Trophoblast cell (in vitro differentiated cells and primary cell): ENCODE measurements at regions not wholly inside any gene's neighbourhood (a gene's known extent, or its start where the extent isn't known, plus 50 kb on each side); places are given as distances from the start of the nearest gene placed in this dataset.

Experiments
- DNase-seq, 2 donors: peaks; one replicate each; pipeline ENCODE4 v3.0.0-alpha.2; 2016
- H2AFZ ChIP-seq: 2 replicates; pipeline ENCODE4 v1.6.1; 2013; ENCODE audit warnings: low read length, moderate library complexity, mild to moderate bottlenecking; ENCODE audit not compliant: insufficient read depth, poor library complexity
- H2AK5ac ChIP-seq: 2 replicates; pipeline ENCODE4 v1.6.1; 2013; ENCODE audit warnings: mild to moderate bottlenecking, low read length
- H2BK120ac ChIP-seq: 2 replicates; pipeline ENCODE4 v1.6.1; 2013; ENCODE audit warnings: low read length, mild to moderate bottlenecking, moderate library complexity; ENCODE audit not compliant: insufficient read depth, poor library complexity
- H2BK12ac ChIP-seq: 2 replicates; pipeline ENCODE4 v1.6.1; 2013; ENCODE audit warnings: mild to moderate bottlenecking, low read length, moderate library complexity
- H2BK5ac ChIP-seq: 2 replicates; pipeline ENCODE4 v1.6.1; 2013; ENCODE audit warnings: low read length, low read depth, moderate library complexity, mild to moderate bottlenecking; ENCODE audit not compliant: poor library complexity
- H3K14ac ChIP-seq: 2 replicates; pipeline ENCODE4 v1.6.1; 2013; ENCODE audit warnings: mild to moderate bottlenecking, low read length
- H3K18ac ChIP-seq: 2 replicates; pipeline ENCODE4 v1.6.1; 2013; ENCODE audit warnings: mild to moderate bottlenecking, low read length
- H3K23ac ChIP-seq: 2 replicates; pipeline ENCODE4 v1.6.1; 2013; ENCODE audit warnings: low read length
- H3K27ac ChIP-seq: 2 replicates; pipeline ENCODE4 v1.5.1; 2013; ENCODE audit warnings: low read depth, mild to moderate bottlenecking, inconsistent platforms, low read length, moderate library complexity
- H3K27me3 ChIP-seq: 2 replicates; pipeline ENCODE4 v1.6.1; 2013; ENCODE audit warnings: inconsistent platforms, mild to moderate bottlenecking, low read length, moderate library complexity; ENCODE audit not compliant: insufficient read depth
- H3K36me3 ChIP-seq, 2 experiments: 1 replicate in 1 of 2; 2 replicates in 1 of 2; pipeline ENCODE4 v1.6.1; 2013; ENCODE audit warnings: low read length in 2 of 2, mild to moderate bottlenecking in 2 of 2, moderate library complexity in 1 of 2; ENCODE audit not compliant: insufficient read depth in 2 of 2, control insufficient read depth in 1 of 2
- H3K4ac ChIP-seq: 2 replicates; pipeline ENCODE4 v1.6.1; 2013; ENCODE audit warnings: low read depth, mild to moderate bottlenecking, low read length, moderate library complexity
- H3K4me1 ChIP-seq, 2 experiments: 1 replicate in 1 of 2; 2 replicates in 1 of 2; pipeline ENCODE4 v1.6.1; 2013; ENCODE audit warnings: low read length in 2 of 2, mild to moderate bottlenecking in 2 of 2, moderate library complexity in 1 of 2; ENCODE audit not compliant: insufficient read depth in 2 of 2, control insufficient read depth in 1 of 2
- H3K4me2 ChIP-seq: 2 replicates; pipeline ENCODE4 v1.6.1; 2013; ENCODE audit warnings: inconsistent platforms, mild to moderate bottlenecking, low read length, moderate library complexity
- H3K4me3 ChIP-seq: 2 replicates; pipeline ENCODE4 v1.5.1; 2013; ENCODE audit warnings: mild to moderate bottlenecking, low read depth, low read length, inconsistent platforms
- H3K79me1 ChIP-seq: one replicate; pipeline ENCODE4 v1.6.1; 2013; ENCODE audit warnings: low read length
- H3K79me2 ChIP-seq: 2 replicates; pipeline ENCODE4 v1.6.1; 2013; ENCODE audit warnings: low read length, mild to moderate bottlenecking; ENCODE audit not compliant: control insufficient read depth, insufficient read depth, poor library complexity
- H3K9ac ChIP-seq: 2 replicates; pipeline ENCODE4 v1.6.1; 2013; ENCODE audit warnings: mild to moderate bottlenecking, low read length
- H3K9me3 ChIP-seq: 2 replicates; pipeline ENCODE4 v1.6.1; 2013; ENCODE audit warnings: low read depth, mild to moderate bottlenecking, control low read depth, inconsistent platforms, low read length; ENCODE audit not compliant: insufficient read depth
- H4K12ac ChIP-seq: 2 replicates; pipeline ENCODE4 v1.6.1; 2013; ENCODE audit warnings: low read depth, mild to moderate bottlenecking, low read length, moderate library complexity
- H4K8ac ChIP-seq: 2 replicates; pipeline ENCODE4 v1.6.1; 2013; ENCODE audit warnings: low read depth, mild to moderate bottlenecking, low read length, moderate library complexity
- H4K91ac ChIP-seq: one replicate; pipeline ENCODE4 v1.6.1; 2013; ENCODE audit warnings: low read depth, mild to moderate bottlenecking, low read length, moderate library complexity
- WGBS: extraction: QIAGEN DNeasy Blood & Tissue Kit; methylation state at CpG from one replicate; pipeline ENCODE4 v1.1.7; 2013; ENCODE audit warnings: missing lambda C conversion rate; ENCODE audit not compliant: insufficient read length, insufficient coverage; ENCODE audit errors: extremely low coverage; 5-methylcytosine and 5-hydroxymethylcytosine counted together

DNA sequence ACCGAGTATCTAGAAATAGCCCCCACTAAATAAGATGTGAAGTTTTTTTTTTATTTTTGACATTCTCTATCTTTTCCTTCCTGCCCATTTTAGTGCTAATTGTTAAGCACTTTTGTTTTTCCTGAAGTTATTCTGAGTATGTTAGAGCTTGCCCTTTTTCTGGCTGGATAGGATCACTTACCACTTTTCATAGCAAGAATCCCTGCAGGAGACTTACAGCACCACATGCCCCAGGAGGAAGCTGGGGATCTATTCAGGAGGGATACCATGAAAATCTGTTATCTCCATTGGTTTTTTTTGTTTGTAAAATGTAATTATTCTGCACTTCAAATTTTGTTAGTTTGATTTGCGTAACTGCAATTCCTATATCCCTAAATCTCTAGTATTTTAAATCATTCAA is 968.4 kb downstream of the ZPLD1 start:
- Histone ChIP-seq H2BK120ac (no peak overlapping the region), H2AFZ (no peak overlapping the region), H3K4me1 (no peaks in the 10 kb centered on the region), H4K8ac (no peak overlapping the region), H3K9ac (no peak overlapping the region), H2BK5ac (no peak overlapping the region), H3K4ac (no peak overlapping the region), H3K36me3 (no peaks in the 10 kb centered on the region), H3K79me2 (no peaks in the 10 kb centered on the region), H3K9me3 (no peaks in the 10 kb centered on the region), H4K91ac (no peak overlapping the region), H3K4me3 (no peak overlapping the region), H2AK5ac (no peak overlapping the region), H3K27me3 (no peaks in the 10 kb centered on the region), H3K4me2 (no peak overlapping the region), H3K79me1 (no peaks in the 10 kb centered on the region), H2BK12ac (no peak overlapping the region), H3K23ac (no peak overlapping the region), H4K12ac (no peak overlapping the region), H3K14ac (no peak overlapping the region), H3K18ac (no peak overlapping the region), H3K27ac (no peak overlapping the region)
- no CpG with 5 or more reads among the region's 2 CpGs for WGBS
- no peak for DNase-seq

DNA sequence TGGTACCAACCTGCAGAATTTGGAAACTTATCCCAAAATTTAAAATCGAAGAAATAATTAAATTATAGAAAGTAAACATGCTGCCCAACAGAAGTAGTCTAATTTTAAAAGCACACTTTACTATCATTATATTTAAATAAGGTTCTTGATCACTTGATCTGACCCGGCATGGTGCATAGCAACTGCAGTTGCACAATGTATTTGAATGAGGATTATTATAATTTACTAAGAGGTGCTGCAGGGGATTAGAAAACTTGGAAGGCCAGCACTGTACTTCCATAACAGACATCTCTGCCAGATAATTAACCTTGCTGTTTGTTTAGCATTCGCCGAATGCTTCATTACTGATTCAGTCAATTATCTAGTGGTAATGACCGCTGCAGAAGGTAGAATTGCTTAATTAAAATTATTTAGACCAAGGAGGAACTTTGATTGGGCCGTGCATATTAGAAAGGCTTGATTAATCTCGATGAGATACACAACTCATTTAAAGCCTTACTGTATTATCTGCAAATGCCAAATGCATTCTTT is 971.6 kb downstream of the ZPLD1 start:
- H3K4me2 ChIP-seq = no peak overlapping the region
- H3K9ac ChIP-seq = no peak overlapping the region
- no peak overlapping the region for H2BK12ac ChIP-seq
- no peaks in the 10 kb centered on the region for H3K9me3 ChIP-seq
- no peak overlapping the region for H2AK5ac ChIP-seq
- H3K27me3 ChIP-seq = no peaks in the 10 kb centered on the region
- no peak overlapping the region for H3K4me3 ChIP-seq
- no peaks in the 10 kb centered on the region for H3K79me1 ChIP-seq
- H4K8ac ChIP-seq = no peak overlapping the region
- H3K27ac ChIP-seq = no peak overlapping the region
- H4K91ac ChIP-seq = no peak overlapping the region
- no peaks in the 10 kb centered on the region for H3K36me3 ChIP-seq
- H3K14ac ChIP-seq = no peak overlapping the region
- H3K18ac ChIP-seq = no peak overlapping the region
- no CpG with 5 or more reads among the region's 7 CpGs for WGBS
- H2AFZ ChIP-seq = no peak overlapping the region
- H3K4me1 ChIP-seq = no peaks in the 10 kb centered on the region
- no peak overlapping the region for H4K12ac ChIP-seq
- no peak for DNase-seq
- H3K23ac ChIP-seq = no peak overlapping the region
- H3K79me2 ChIP-seq = no peaks in the 10 kb centered on the region
- no peak overlapping the region for H2BK5ac ChIP-seq
- no peak overlapping the region for H3K4ac ChIP-seq
- H2BK120ac ChIP-seq = no peak overlapping the region

DNA sequence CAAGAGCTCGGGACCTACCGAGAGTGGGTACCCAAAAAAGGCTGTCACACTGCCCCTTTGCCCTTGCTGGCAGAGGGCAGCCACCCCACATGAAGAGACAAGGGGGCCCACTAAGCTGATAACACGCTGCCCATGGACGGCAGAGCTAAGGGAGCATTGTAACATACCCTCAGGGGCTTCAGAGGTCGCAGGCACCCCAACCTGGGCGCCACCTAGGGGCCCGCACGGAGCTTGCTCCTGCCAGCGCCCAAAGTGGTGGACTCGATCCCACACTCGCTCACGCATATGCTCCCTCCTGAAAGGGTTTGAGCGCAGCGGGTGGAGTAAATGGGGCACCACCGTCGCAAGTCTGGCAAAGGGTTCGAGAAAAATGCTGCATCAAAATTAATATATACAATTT is 975.4 kb downstream of the ZPLD1 start:
- no peak overlapping the region for H3K18ac ChIP-seq
- no peak overlapping the region for H3K4ac ChIP-seq
- no peak overlapping the region for H2AK5ac ChIP-seq
- no peak overlapping the region for H4K12ac ChIP-seq
- H3K79me2 ChIP-seq = no peaks in the 10 kb centered on the region
- no CpG with 5 or more reads among the region's 17 CpGs for WGBS
- no peaks in the 10 kb centered on the region for H3K79me1 ChIP-seq
- no peak overlapping the region for H3K27ac ChIP-seq
- no peak overlapping the region for H4K8ac ChIP-seq
- H3K4me3 ChIP-seq = no peak overlapping the region
- no peak overlapping the region for H4K91ac ChIP-seq
- H3K4me2 ChIP-seq = no peak overlapping the region
- no peaks in the 10 kb centered on the region for H3K36me3 ChIP-seq
- H3K4me1 ChIP-seq = no peaks in the 10 kb centered on the region
- H2BK5ac ChIP-seq = no peak overlapping the region
- H3K27me3 ChIP-seq = no peaks in the 10 kb centered on the region
- no peak overlapping the region for H2AFZ ChIP-seq
- no peak overlapping the region for H2BK120ac ChIP-seq
- H3K14ac ChIP-seq = no peak overlapping the region
- H2BK12ac ChIP-seq = no peak overlapping the region
- no peak overlapping the region for H3K23ac ChIP-seq
- DNase-seq = no peak
- H3K9me3 ChIP-seq = no peaks in the 10 kb centered on the region
- no peak overlapping the region for H3K9ac ChIP-seq

DNA sequence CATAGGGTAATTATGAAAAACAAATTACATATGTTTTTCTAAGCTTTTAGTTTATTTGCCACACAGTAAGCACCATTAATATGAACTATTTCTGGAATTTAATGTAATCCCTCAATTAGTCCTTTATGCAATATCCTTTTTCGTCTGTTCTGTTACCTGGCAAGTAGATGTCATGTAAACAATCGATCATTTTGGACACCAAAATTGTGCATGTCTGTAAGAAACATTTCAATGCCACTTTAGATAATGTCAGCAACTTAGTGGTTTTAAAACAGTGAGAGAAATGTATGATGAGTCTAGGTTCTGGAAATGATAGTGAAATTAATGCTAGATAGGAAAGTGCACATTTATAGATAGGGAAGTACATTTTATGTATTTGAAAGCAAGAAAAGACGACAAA is 986.6 kb downstream of the ZPLD1 start:
- Histone ChIP-seq H3K4me2 (no peak overlapping the region), H3K14ac (no peak overlapping the region), H3K18ac (no peak overlapping the region), H3K79me1 (no peaks in the 10 kb centered on the region), H3K4me3 (no peak overlapping the region), H3K27ac (no peak overlapping the region), H2AK5ac (no peak overlapping the region), H3K79me2 (no peaks in the 10 kb centered on the region), H2BK12ac (no peak overlapping the region), H3K36me3 (no peaks in the 10 kb centered on the region), H3K27me3 (no peaks in the 10 kb centered on the region), H4K91ac (no peak overlapping the region), H4K8ac (no peak overlapping the region), H2AFZ (no peak overlapping the region), H3K23ac (no peak overlapping the region), H2BK120ac (no peak overlapping the region), H3K4ac (no peak overlapping the region), H2BK5ac (no peak overlapping the region), H4K12ac (no peak overlapping the region), H3K9ac (no peak overlapping the region), H3K4me1 (no peaks in the 10 kb centered on the region), H3K9me3 (no peaks in the 10 kb centered on the region)
- no CpG with 5 or more reads among the region's 3 CpGs for WGBS
- DNase-seq = no peak
